NCI-H510A treated with DMSO at 0.1 percent for 48 hours (cell line): ENCODE measurements at regions not wholly inside any gene's neighbourhood (a gene's known extent, or its start where the extent isn't known, plus 50 kb on each side); places are given as distances from the start of the nearest gene placed in this dataset.
"Not testable (repeated sequence)": the region's sequence is repeated elsewhere in the genome, so short reads cannot be mapped to it uniquely, and the experiment has no call there.

ENCODE experiments used
- DNase-seq: peaks from one replicate; lab custom pipeline; 2025; lab: John Stamatoyannopoulos, UW

GRCh38 chr4:170990989-170991589 is 822.1 kb upstream of the GALNTL6 start:
- DNase-seq, result no peak

GRCh38 chr4:170988446-170988845 is 824.8 kb upstream of the GALNTL6 start:
- DNase-seq, result no peak

DNA sequence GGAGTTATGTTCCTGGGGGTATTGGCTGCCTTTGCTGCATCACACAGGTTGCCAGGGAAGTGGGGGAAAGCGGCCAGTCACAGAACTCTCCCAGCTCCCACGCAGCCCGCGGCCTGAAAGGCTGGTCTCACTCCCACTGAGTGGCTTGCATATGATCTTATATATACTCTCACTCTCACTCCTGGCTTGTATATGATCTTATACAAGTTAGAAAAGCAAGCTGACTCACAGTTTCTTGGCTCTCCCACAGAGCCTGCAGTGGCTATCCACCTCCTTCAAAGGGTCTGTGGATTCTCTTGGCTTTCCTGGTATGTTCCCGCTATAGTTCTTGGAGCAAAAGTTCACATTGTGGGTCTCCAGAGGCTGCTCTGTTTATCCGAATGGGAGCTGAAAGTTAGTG is 833.5 kb upstream of the GALNTL6 start:
- no peak for DNase-seq

DNA sequence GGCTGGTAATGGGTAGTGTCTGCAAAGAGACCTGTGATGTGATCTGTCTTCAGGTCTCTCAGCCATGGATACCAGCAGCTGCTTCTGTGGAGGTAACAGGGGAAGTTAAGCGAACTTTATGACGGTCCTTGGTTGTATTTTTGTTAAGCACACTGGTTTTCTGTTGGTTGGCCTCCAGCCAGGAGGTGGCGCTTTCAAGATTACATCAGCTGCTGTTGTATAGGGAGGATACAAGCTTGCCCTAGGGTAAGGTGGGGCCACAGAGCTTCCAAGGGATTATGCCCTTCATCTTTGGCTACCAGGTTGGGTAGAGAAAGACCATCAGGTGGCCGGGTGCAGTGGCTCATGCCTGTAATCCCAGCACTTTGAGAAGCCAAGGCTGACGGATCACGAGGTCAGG is 834.2 kb upstream of the GALNTL6 start:
- DNase-seq, result no peak

DNA sequence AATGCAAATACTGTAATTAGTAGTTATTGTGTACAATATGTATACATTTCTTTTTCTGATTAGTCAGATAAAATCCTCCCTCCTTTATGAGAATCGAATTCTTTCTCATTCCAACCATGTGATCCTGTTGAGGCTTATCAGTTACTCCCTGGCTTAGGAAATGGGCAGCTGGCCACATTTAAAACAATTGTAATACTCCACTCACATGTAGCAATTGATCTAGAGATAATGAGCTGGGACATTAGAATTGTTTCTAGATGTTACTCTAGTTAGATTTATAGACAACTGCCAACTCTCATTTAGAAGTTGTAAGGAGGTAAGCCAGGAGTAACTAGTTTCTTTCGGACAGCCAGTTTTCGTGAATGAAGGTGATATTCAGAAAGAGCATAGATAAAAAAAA is 859.3 kb upstream of the AADAT start:
- DNase-seq, result no peak

DNA sequence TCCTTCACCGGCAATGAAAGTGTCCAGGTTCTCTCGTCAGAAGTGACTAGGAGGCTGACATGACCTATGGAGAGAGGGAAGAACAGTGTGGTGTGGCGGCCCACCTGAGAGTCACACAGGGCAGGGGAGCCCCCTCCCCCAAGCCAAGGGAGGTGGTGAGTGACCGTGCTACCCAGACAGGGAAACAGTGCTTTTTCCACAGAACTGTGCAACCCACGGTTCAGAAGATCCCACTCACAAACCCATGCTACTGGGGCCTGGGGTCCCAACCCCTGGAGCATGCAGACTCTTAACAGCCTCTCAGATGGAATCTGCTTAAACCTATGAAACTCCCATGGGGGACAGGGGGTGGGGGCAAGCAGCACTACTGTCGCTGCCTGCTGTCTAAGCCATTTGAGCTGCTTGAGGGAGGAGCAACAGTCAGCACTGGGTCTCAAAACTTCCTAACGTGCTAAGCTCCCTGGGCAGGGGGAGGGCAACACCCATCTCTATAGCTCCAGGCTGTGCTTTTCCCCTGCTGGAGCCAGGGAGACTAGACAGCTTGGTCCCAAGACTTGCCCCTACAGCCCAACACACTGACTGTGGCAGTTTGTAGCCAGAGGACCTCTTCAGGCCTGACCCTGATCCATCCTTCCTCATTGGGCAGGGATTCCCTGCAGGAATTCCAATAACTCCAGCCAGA is 850.4 kb upstream of the AADAT start:
- no peak for DNase-seq

DNA sequence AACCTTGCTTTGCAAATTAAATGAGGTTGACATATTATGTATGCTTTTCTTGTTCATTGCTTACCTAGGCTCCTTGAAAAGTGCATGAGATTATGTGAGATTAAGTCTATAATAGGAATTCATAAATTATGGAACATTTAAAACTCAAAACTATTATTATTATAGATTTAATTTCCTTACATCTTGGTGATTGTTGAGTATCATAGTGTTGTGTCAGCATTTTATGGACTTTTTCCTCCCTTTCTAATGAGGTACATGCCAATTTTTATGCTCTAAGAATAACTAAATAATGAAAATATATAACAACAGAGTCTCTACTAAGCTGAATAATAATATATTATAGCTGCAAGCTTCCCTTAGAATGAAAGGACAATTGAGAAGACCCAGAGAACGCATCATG is 848.8 kb upstream of the AADAT start:
- DNase-seq, result no peak

- no peak for DNase-seq
These were observed 841.6 kb upstream of the AADAT start for GRCh38 chr4:170931321-170931720.

- no peak for DNase-seq
These were observed 798.9 kb upstream of the AADAT start for GRCh38 chr4:170888660-170889059.

GRCh38 chr4:170887396-170887795 is 797.6 kb upstream of the AADAT start:
- no peak for DNase-seq

DNA sequence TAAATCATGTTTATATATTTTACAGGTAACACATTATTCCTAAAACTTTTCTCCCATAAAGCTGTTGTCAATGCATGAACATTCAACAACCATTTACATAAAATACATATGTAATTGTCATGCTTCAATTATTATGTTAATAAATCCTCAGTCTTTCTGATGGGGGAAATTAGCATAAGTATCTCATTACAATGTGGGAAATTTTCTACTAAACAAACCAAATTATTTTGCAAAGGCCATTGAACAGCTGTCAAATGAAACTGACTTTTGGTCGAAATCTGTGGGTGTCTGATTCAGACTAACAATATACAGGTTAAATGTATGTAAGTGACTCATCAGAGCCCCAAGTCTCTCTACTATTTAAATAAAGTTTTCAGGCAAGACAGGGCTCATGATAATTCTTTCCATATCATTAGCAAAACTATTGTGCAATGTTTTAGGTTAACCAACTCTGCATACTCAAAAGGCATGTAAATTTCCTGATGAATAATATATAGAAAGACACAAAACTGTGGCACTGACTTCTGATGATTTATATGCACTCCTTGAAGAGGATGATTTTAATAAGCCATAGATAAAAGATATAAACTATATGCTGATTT is 795.3 kb upstream of the AADAT start:
- DNase-seq, result no peak

DNA sequence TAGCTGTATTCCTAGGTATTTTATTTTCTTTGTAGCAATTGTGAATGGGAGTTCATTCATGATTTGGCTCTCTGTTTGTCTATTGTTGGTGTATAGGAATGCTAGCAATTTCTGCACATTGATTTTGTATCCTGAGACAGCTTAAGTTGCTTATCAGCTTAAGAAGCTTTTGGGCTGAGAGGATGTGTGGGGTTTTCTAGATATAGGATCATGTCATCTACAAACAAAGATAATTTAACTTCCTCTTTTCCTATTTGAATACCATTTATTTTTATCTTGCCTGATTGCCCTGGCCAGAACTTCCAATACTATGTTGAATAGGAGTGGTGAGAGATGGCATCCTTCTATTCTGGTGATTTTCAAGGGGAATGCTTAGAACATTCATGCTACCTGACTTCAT is 791.9 kb upstream of the AADAT start:
- not testable (repeated sequence) for DNase-seq

DNA sequence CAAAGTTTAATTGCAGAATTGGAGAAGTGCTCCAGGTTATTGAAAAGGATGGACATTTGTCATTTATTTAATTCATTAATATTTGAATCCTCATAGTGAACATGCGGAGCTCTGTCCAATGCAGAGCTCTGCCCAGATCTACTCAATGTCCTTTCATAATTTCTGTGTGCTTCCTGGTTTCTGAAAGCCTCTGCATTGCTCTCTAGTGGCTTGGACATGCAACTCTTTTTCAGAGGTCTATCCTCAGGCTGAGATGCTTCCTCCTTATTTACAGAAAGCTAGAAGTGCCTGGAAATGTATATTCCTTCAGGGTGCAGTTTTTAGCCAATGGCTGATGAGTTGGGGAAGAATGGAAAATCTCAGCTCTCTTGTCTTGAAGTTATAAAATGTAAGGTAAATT is 786.1 kb upstream of the AADAT start:
- no peak for DNase-seq

DNA sequence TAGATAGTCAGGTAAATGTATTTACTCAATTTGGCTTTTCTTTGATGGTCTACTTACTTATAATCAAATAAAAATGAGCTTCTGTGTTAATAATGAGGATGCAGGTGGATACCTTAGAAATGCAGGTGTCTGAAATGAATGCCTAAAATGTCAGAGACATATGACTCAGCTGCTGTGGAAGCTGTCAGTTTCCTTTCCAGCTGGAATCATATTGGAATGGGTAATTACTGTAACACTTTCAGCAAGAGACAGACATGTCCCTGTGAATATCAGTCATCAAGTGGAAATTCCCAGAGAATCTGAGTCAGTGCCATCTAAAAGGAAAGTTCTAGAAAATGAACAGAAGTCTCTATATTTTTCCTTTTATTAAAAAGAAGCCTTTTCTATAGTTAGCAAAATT is 783.0 kb upstream of the AADAT start:
- DNase-seq, result no peak

GRCh38 chr4:170868170-170868569 is 778.4 kb upstream of the AADAT start:
- DNase-seq, result no peak

- DNase-seq, result no peak
These were observed 764.3 kb upstream of the AADAT start for GRCh38 chr4:170854097-170854496.

DNA sequence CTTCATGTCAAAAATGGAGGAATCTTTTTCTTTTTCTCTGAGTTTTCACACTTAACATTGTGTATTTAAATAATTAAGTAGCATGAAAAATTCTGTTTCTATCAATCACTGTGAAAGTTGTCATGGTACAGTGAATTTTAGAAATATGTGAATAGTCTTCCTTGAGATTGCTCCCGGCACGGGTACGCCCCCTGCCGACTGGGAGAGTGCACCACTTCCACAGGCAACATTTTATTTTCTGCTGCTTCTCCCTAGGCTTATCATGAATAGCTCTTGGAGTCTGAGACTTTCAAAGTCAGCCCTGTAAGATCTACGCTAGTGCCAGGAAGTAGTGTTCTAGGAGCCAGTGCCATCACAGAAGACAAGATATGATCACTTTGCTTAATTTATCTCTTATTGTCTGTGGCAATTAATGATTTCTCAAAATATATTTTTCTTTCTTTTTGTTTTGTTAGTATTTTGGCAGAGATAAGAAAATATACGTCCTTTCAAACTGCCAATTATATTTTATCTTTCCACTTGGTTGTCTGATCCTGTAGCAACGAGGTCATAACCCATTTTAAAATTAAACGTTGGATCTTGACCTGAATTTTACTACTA is 763.8 kb upstream of the AADAT start:
- no peak for DNase-seq

DNA sequence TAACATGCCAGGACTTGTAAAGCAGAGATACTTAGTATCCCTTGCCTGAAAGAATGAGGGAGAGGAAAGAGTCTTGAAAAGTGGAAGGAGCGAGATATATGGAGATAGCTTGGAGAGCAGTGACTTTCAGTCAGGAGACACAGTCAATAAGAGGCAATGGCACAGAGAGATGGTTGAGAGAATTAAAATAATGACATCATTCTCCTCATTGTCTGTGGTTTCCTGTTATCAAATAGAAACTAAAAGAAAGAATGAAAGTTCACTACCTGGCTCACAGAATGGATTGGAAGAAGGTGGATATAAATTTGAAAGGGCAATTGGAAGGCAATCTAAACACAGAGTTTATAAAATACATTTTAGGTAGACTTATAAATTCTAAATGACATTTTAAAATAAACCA is 760.2 kb upstream of the AADAT start:
- no peak for DNase-seq

GRCh38 chr4:170827562-170828274 is 738.0 kb upstream of the AADAT start:
- DNase-seq, result no peak

GRCh38 chr4:170818786-170819185 is 729.0 kb upstream of the AADAT start:
- no peak for DNase-seq

- DNase-seq, result no peak
These were observed 715.6 kb upstream of the AADAT start for GRCh38 chr4:170805352-170805751.

DNA sequence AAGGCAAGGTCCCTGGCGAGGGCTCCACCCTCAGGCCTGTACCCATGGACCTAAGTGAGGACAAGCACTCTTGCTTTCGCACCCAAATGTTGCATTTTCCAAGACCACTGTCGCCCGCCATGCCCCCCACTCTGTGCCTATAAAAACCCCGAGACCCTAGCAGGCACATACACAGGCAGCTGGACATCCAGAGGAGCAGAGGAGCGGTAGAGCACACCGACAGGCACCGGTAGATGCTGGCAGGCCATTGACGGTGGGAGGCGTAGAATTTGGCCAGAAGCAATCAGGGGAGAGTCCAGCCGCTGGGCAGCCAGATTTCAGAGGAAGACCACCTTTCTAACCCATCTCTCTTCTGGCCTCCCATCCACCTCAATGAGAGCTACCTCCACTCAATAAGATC is 715.2 kb upstream of the AADAT start:
- no peak for DNase-seq

DNA sequence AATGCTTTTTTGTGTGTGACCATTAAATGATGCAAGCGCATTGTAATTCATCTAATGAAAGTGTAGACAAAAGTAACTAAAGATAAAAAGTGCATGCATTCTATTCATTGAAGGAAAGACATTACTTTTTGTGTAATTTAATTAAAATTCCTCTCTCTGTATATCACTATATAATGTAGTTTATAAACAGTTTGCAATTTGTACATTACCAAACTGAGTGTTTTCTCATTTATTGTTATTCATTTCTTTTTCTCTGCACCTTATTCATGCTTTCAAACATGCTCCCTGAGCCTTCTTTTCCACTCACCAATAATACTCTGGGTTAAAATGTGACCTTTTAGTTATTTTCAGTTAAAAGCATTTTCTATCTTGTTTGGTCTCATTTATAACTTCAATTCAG is 713.7 kb upstream of the AADAT start:
- no peak for DNase-seq
